PC-3 (cell line): ENCODE measurements at regions not wholly inside any gene's neighbourhood (a gene's known extent, or its start where the extent isn't known, plus 50 kb on each side); places are given as distances from the start of the nearest gene placed in this dataset.

Source experiments
- ATAC-seq: fragments of 200-7000 bp; cut with Tn5 transposase; 2 replicates; pipeline ENCODE4 v1.9.1; 2020; ENCODE audit warnings: mild to moderate bottlenecking, moderate library complexity
- BruUV-seq: library from RNA; stranded (reverse); fragments of 400-500 nt; replicated peaks from 2 replicates; lab custom pipeline; 2021; lab: Mats Ljungman, UMichigan
- CTCF ChIA-PET: fragments of 300-600 bp; sonication (Branson Sonifier 250); formaldehyde crosslinking; loops from one replicate; lab custom pipeline; 2022; ENCODE audit warnings: antibody characterized with exemption; lab: Charles Lee
- POLR2A ChIA-PET: fragments of 300-600 bp; sonication (Branson Sonifier 250); formaldehyde crosslinking; loops from one replicate; lab custom pipeline; 2022; ENCODE audit warnings: antibody characterized with exemption; ENCODE audit not compliant: unreplicated experiment; lab: Charles Lee
- DNase-seq: peaks from one replicate; pipeline ENCODE4 v3.0.0-alpha.2; 2015
- H2AFZ ChIP-seq: fragments of 300-600 bp; sonication (generic); 2 replicates; pipeline ENCODE4 v1.6.0; 2016; ENCODE audit warnings: antibody characterized with exemption, low read length
- H3F3A ChIP-seq: fragments of 300-600 bp; sonication (generic); one replicate; pipeline ENCODE4 v1.6.0; 2017; ENCODE audit warnings: antibody characterized with exemption, low read length, control low read depth, mild to moderate bottlenecking; ENCODE audit not compliant: unreplicated experiment
- H3K27ac ChIP-seq: fragments of 300-600 bp; sonication (generic); 2 replicates; pipeline ENCODE4 v1.5.1; 2016; ENCODE audit warnings: mild to moderate bottlenecking, low read length
- H3K27me3 ChIP-seq: fragments of 300-600 bp; sonication (generic); 2 replicates; pipeline ENCODE4 v1.6.1; 2016; ENCODE audit warnings: low read length, mixed read lengths
- H3K36me3 ChIP-seq: fragments of 300-600 bp; sonication (generic); 2 replicates; pipeline ENCODE4 v1.6.1; 2016; ENCODE audit warnings: low read depth, mixed run types, low read length, mixed read lengths
- H3K4me1 ChIP-seq: fragments of 300-600 bp; sonication (generic); 2 replicates; pipeline ENCODE4 v1.5.1; 2016; ENCODE audit warnings: low read length; ENCODE audit not compliant: insufficient read depth
- H3K4me2 ChIP-seq: fragments of 300-600 bp; sonication (generic); 2 replicates; pipeline ENCODE4 v1.6.0; 2016; ENCODE audit warnings: low read length
- H3K4me3 ChIP-seq: fragments of 300-600 bp; sonication (generic); 2 replicates; pipeline ENCODE4 v1.5.1; 2016; ENCODE audit warnings: mild to moderate bottlenecking, low read length, mixed read lengths
- H3K79me2 ChIP-seq: fragments of 300-600 bp; sonication (generic); 2 replicates; pipeline ENCODE4 v1.6.1; 2017; ENCODE audit warnings: low read length, mixed read lengths
- H3K9ac ChIP-seq: fragments of 300-600 bp; sonication (generic); 2 replicates; pipeline ENCODE4 v1.6.0; 2016; ENCODE audit warnings: mild to moderate bottlenecking, low read length
- H3K9me2 ChIP-seq: fragments of 300-600 bp; sonication (generic); replicated peaks from 2 replicates; pipeline ENCODE4 v1.6.1; 2016; ENCODE audit warnings: mixed run types, low read length, mixed read lengths
- H3K9me3 ChIP-seq: fragments of 300-600 bp; sonication (generic); 2 replicates; pipeline ENCODE4 v1.6.1; 2016; ENCODE audit warnings: low read length, mixed read lengths
- H4K20me1 ChIP-seq: fragments of 300-600 bp; sonication (generic); 2 replicates; pipeline ENCODE4 v1.6.1; 2016; ENCODE audit warnings: low read length, mixed read lengths
- CTCF ChIP-seq: fragments of 300-600 bp; sonication (generic); conservative IDR thresholded peaks from 2 replicates; pipeline ENCODE4 v1.5.1; 2017; ENCODE audit warnings: antibody characterized with exemption, low read depth, mild to moderate bottlenecking, low read length
- EZH2 ChIP-seq: fragments of 300-600 bp; sonication (generic); IDR thresholded peaks from one replicate; pipeline ENCODE4 v1.6.1; 2017; ENCODE audit warnings: antibody characterized with exemption, mild to moderate bottlenecking, low read length; ENCODE audit not compliant: unreplicated experiment
- EZH2phosphoT487 ChIP-seq: fragments of 300-600 bp; sonication (generic); IDR thresholded peaks from 2 replicates; pipeline ENCODE4 v1.6.1; 2018; ENCODE audit warnings: mild to moderate bottlenecking, antibody characterized with exemption, low read length, borderline replicate concordance
- intact Hi-C: fragments of 100-400 bp; cut with micrococcal nuclease; formaldehyde crosslinking; loops from 2 replicates; pipeline ENCODE4 v1.9.0; 2023

GRCh38 chr2:63768051-63768450 is 73.6 kb upstream of the UGP2 start:
- Histone ChIP-seq H3K27ac (no peak overlapping the region), H3K79me2 (no peaks in the 10 kb centered on the region), H3K4me1 (no peaks in the 10 kb centered on the region), H3K36me3 (no peaks in the 10 kb centered on the region), H3K4me3 (no peak overlapping the region), H3K4me2 (no peak overlapping the region), H4K20me1 (no peaks in the 10 kb centered on the region), H3K9me2 (no peaks in the 10 kb centered on the region), H3K27me3 (no peaks in the 10 kb centered on the region), H3K9me3 (peaks cover 5% of the 10 kb centered on the region; the same call in 1 of the 2 replicates), H3K9ac (no peak overlapping the region), H3F3A (no peaks in the 10 kb centered on the region), H2AFZ (no peak overlapping the region)
- CTCF ChIA-PET: no interaction called here
- TF ChIP-seq EZH2 (no peak), CTCF (no peak), EZH2phosphoT487 (no peak)
- intact Hi-C loops: no loop called here
- POLR2A ChIA-PET: no interaction called here
- ATAC-seq: no peak
- DNase-seq: no peak
- BruUV-seq: no TSS peak

- H2AFZ ChIP-seq: no peak overlapping the region
- no peaks in the 10 kb centered on the region for H3F3A ChIP-seq
- TF ChIP-seq EZH2phosphoT487 (no peak), EZH2 (no peak), CTCF (no peak)
- no peak for ATAC-seq
- H3K79me2 ChIP-seq: no peaks in the 10 kb centered on the region
- BruUV-seq: no TSS peak
- H3K9me2 ChIP-seq: no peaks in the 10 kb centered on the region
- no peaks in the 10 kb centered on the region for H3K4me1 ChIP-seq
- H3K4me2 ChIP-seq: no peak overlapping the region
- no peak overlapping the region for H3K27ac ChIP-seq
- ChIA-PET POLR2A (interaction anchor here (0.5 kb wide), 1 partner anchor 651 kb away, joined by 3 read pairs; no protein-coding TSS in a partner anchor), CTCF (no interaction called here)
- peaks cover 5% of the 10 kb centered on the region; the same call in 1 of the 2 replicates for H3K9me3 ChIP-seq
- H3K36me3 ChIP-seq: no peaks in the 10 kb centered on the region
- no peaks in the 10 kb centered on the region for H3K27me3 ChIP-seq
- H4K20me1 ChIP-seq: no peaks in the 10 kb centered on the region
- intact Hi-C loops: no loop called here
- no peak for DNase-seq
- no peak overlapping the region for H3K4me3 ChIP-seq
- H3K9ac ChIP-seq: no peak overlapping the region
Measured at GRCh38 chr2:63769915-63770314, 71.8 kb upstream of the UGP2 start.

- Histone ChIP-seq H3K9me3 (peaks cover 4% of the 10 kb centered on the region; the same call in 1 of the 2 replicates), H3K4me1 (no peaks in the 10 kb centered on the region), H3K4me2 (no peak overlapping the region), H3K9me2 (no peaks in the 10 kb centered on the region), H3K4me3 (no peak overlapping the region), H3K27ac (no peak overlapping the region), H3K79me2 (no peaks in the 10 kb centered on the region), H2AFZ (no peak overlapping the region), H4K20me1 (no peaks in the 10 kb centered on the region), H3K36me3 (no peaks in the 10 kb centered on the region), H3K27me3 (no peaks in the 10 kb centered on the region), H3F3A (no peaks in the 10 kb centered on the region), H3K9ac (no peak overlapping the region)
- no TSS peak for BruUV-seq
- CTCF ChIA-PET: no interaction called here
- TF ChIP-seq EZH2 (no peak), EZH2phosphoT487 (no peak), CTCF (no peak)
- no peak for ATAC-seq
- POLR2A ChIA-PET: no interaction called here
- DNase-seq: no peak
- intact Hi-C loops: no loop called here
Measured at GRCh38 chr2:63772061-63772460, 69.6 kb upstream of the UGP2 start.
